Transverse colon (tissue), 4 donors: ENCODE measurements at regions not wholly inside any gene's neighbourhood (a gene's known extent, or its start where the extent isn't known, plus 50 kb on each side); places are given as distances from the start of the nearest gene placed in this dataset.
A peak's percentile ranks its signal among the peaks of the same experiment; 100 is the strongest.

Source experiments
- DNase-seq: peaks from one replicate; pipeline ENCODE4 v3.0.0-alpha.2; 2019
- H3K27ac ChIP-seq, 4 donors: fragments of 200-600 bp; sonication (generic); 2 replicates each; pipeline ENCODE4 v1.5.1; 2016 to 2018; ENCODE audit warnings: inconsistent platforms in 4 of 4
- H3K27me3 ChIP-seq: fragments of 200-600 bp; sonication (generic); 2 replicates; pipeline ENCODE4 v1.5.1; 2017; ENCODE audit warnings: inconsistent platforms
- H3K36me3 ChIP-seq, 4 donors: fragments of 200-600 bp; sonication (generic); 2 replicates each; pipeline ENCODE4 v1.5.1; 2017 to 2019; ENCODE audit warnings: inconsistent platforms in 4 of 4
- H3K4me1 ChIP-seq, 4 donors: fragments of 200-600 bp; sonication (generic); 2 replicates each; pipeline ENCODE4 v1.5.1; 2017 to 2020; ENCODE audit warnings: inconsistent platforms in 4 of 4
- H3K4me3 ChIP-seq, 4 donors: fragments of 200-600 bp; sonication (generic); 1 replicate in 1 of 4; 2 replicates in 3 of 4; pipeline versions ENCODE4 v1.5.1 to v1.6.1; 2017 to 2019; ENCODE audit warnings: inconsistent platforms in 4 of 4
- H3K9me3 ChIP-seq, 2 donors: fragments of 200-600 bp; sonication (generic); 2 replicates each; pipeline ENCODE4 v1.5.1; 2017 to 2019; ENCODE audit warnings: inconsistent platforms in 2 of 2
- CTCF ChIP-seq, 5 experiments: fragments of 200-600 bp in 3 of 5; fragments of 450-650 bp in 2 of 5; sonication (generic) in 3 of 5; IDR thresholded peaks; 1 replicate in 2 of 5; 2 replicates in 3 of 5; pipeline ENCODE4 v1.5.1; 2016 to 2017; ENCODE audit warnings: antibody characterized with exemption in 5 of 5, inconsistent platforms in 3 of 5, mild to moderate bottlenecking in 2 of 5, moderate library complexity in 1 of 5
- EP300 ChIP-seq: sonication (generic); formaldehyde crosslinking; IDR thresholded peaks from one replicate; pipeline ENCODE4 v1.6.1; 2017; ENCODE audit warnings: antibody characterized with exemption, low read depth
- POLR2A ChIP-seq: fragments of 450-650 bp; IDR thresholded peaks from one replicate; pipeline ENCODE4 v1.6.1; 2016; ENCODE audit warnings: antibody characterized with exemption, mild to moderate bottlenecking, moderate library complexity
- POLR2AphosphoS5 ChIP-seq, 3 donors: sonication (generic); formaldehyde crosslinking; IDR thresholded peaks; one replicate each; pipeline ENCODE4 v1.6.1; 2016; ENCODE audit warnings: antibody characterized with exemption in 3 of 3
- WGBS, 2 donors: methylation state at CpG; one replicate each; pipeline ENCODE4 v1.1.5; 2018; ENCODE audit warnings: low coverage in 1 of 2; 5-methylcytosine and 5-hydroxymethylcytosine counted together
- in situ Hi-C, 4 donors: fragments of 200-750 bp; cut with MboI; loops; one replicate each; pipeline versions ENCODE4 v1.15.0 to v1.15.1; 2017; ENCODE audit warnings: low sequenced_read_pairs in 3 of 4, low pct_ligation_motif_present in 1 of 4, low pct_unique_long_range_greater_than_20kb in 1 of 4
- intact Hi-C: fragments of 100-400 bp; cut with DNase I; formaldehyde crosslinking; loops from one replicate; pipeline ENCODE4 v1.15.1; 2023; ENCODE audit warnings: low total_unique reads

- no peaks in the 10 kb centered on the region for H3K27me3 ChIP-seq
- no peak overlapping the region for H3K4me3 ChIP-seq
- H3K4me1 ChIP-seq = peaks cover 0 to 4% (median 0%) of the 10 kb centered on the region in 4 donors
- 70 to 100% methylated on average over 2 to 10 of the region's 10 CpGs for WGBS, 2 donors
- H3K27ac ChIP-seq = peak overlapping the region in 1 of 4 donors; percentile 56
- intact Hi-C loops = no loop called here
- in situ Hi-C loops = loop anchor here in 2 of 4 donors (25.0 kb wide), 1 partner anchor 249 kb away; no protein-coding TSS in a partner anchor
- H3K9me3 ChIP-seq = no peaks in the 10 kb centered on the region
- no peak for TF ChIP-seq EP300
- TF ChIP-seq CTCF (IDR thresholded peaks at IDR 0.05) = no peak
- no peak for TF ChIP-seq POLR2AphosphoS5 (IDR thresholded peaks at IDR 0.05)
- no peak for TF ChIP-seq POLR2A
- H3K36me3 ChIP-seq = no peaks in the 10 kb centered on the region
- no peak for DNase-seq
These were observed 130.7 kb upstream of the ZMIZ1 start for GRCh38 chr10:78937800-78938694.

GRCh38 chr10:78938695-78939672 lies 129.8 kb upstream of the ZMIZ1 start:
- TF ChIP-seq EP300 (no peak), CTCF (IDR thresholded peaks at IDR 0.05) (no peak), POLR2AphosphoS5 (IDR thresholded peaks at IDR 0.05) (no peak), POLR2A (no peak)
- Histone ChIP-seq H3K4me3 (no peak overlapping the region), H3K9me3 (no peaks in the 10 kb centered on the region), H3K27me3 (no peaks in the 10 kb centered on the region), H3K36me3 (no peaks in the 10 kb centered on the region), H3K4me1 (peaks cover 0 to 5% (median under 1%) of the 10 kb centered on the region in 4 donors), H3K27ac (no peak overlapping the region)
- intact Hi-C loops (no loop called here), in situ Hi-C loops (loop anchor here in 2 of 4 donors (25.0 kb wide), 1 partner anchor 248 kb away; no protein-coding TSS in a partner anchor)
- 89 to 93% methylated on average over 5 to 11 of the region's 11 CpGs for WGBS, 2 donors
- DNase-seq = no peak

- DNase-seq = no peak
- intact Hi-C loops = no loop called here
- no peaks in the 10 kb centered on the region for H3K27me3 ChIP-seq
- H3K36me3 ChIP-seq = no peaks in the 10 kb centered on the region
- H3K4me3 ChIP-seq = no peak overlapping the region
- H3K27ac ChIP-seq = no peak overlapping the region
- TF ChIP-seq EP300 (no peak), POLR2A (no peak), CTCF (IDR thresholded peaks at IDR 0.05) (no peak), POLR2AphosphoS5 (IDR thresholded peaks at IDR 0.05) (no peak)
- 79 to 94% methylated on average over 2 to 4 of the region's 4 CpGs for WGBS, 2 donors
- H3K9me3 ChIP-seq = no peaks in the 10 kb centered on the region
- in situ Hi-C loops = loop anchor here in 2 of 4 donors (25.0 kb wide), 1 partner anchor 245 kb away; no protein-coding TSS in a partner anchor
- peaks cover 7 to 22% (median 19%) of the 10 kb centered on the region in 4 donors for H3K4me1 ChIP-seq
These were observed 126.7 kb upstream of the ZMIZ1 start for GRCh38 chr10:78942091-78942501.
